Esophagus squamous epithelium (tissue), 5 donors: ENCODE measurements at regions not wholly inside any gene's neighbourhood (a gene's known extent, or its start where the extent isn't known, plus 50 kb on each side); places are given as distances from the start of the nearest gene placed in this dataset.

Experiments
- DNase-seq: peaks from one replicate; lab custom pipeline; 2025; lab: John Stamatoyannopoulos, UW
- H3K27ac ChIP-seq, 4 donors: fragments of 200-600 bp; sonication (generic); one replicate each; pipeline ENCODE4 v1.5.1; 2016 to 2019; ENCODE audit warnings: mild to moderate bottlenecking in 1 of 4
- H3K27me3 ChIP-seq, 4 donors: fragments of 200-600 bp; sonication (generic); 1 replicate in 3 of 4; 2 replicates in 1 of 4; pipeline versions ENCODE4 v1.5.1 to v1.6.0; 2017 to 2021; ENCODE audit warnings: antibody characterized with exemption in 1 of 4
- H3K36me3 ChIP-seq, 3 donors: fragments of 200-600 bp; sonication (generic); one replicate each; pipeline ENCODE4 v1.5.1; 2016 to 2019
- H3K4me1 ChIP-seq, 3 donors: fragments of 200-600 bp; sonication (generic); one replicate each; pipeline ENCODE4 v1.5.1; 2017 to 2019
- H3K4me3 ChIP-seq, 4 donors: fragments of 200-600 bp; sonication (generic); 1 replicate in 3 of 4; 2 replicates in 1 of 4; pipeline ENCODE4 v1.5.1; 2016 to 2019; ENCODE audit warnings: mild to moderate bottlenecking in 2 of 4, moderate library complexity in 1 of 4
- H3K9me3 ChIP-seq, 3 donors: fragments of 200-600 bp; sonication (generic); one replicate each; pipeline ENCODE4 v1.5.1; 2016 to 2019
- CTCF ChIP-seq, 6 experiments: fragments of 450-650 bp in 4 of 6; fragments of 200-600 bp in 2 of 6; sonication (generic) in 2 of 6; IDR thresholded peaks; one replicate each; pipeline ENCODE4 v1.5.1; 2016 to 2019; ENCODE audit warnings: antibody characterized with exemption in 6 of 6, mild to moderate bottlenecking in 4 of 6, moderate library complexity in 4 of 6
- POLR2A ChIP-seq, 4 donors: fragments of 450-650 bp; IDR thresholded peaks; one replicate each; pipeline ENCODE4 v1.6.1; 2017; ENCODE audit warnings: antibody characterized with exemption in 4 of 4, mild to moderate bottlenecking in 4 of 4, moderate library complexity in 3 of 4
- WGBS, 2 donors: methylation state at CpG; one replicate each; pipeline ENCODE4 v1.1.5; 2018; 5-methylcytosine and 5-hydroxymethylcytosine counted together
- intact Hi-C: fragments of 100-400 bp; cut with DNase I; formaldehyde crosslinking; loops from one replicate; pipeline ENCODE4 v1.15.0; 2022
- donor health status: DM: yes; HTN: yes; CAD: no.

GRCh38 chr2:48110492-48110891 is 204.0 kb upstream of the FOXN2 start:
- no peaks in the 10 kb centered on the region for H3K36me3 ChIP-seq
- intact Hi-C loops, result no loop called here
- H3K9me3 ChIP-seq, result no peaks in the 10 kb centered on the region
- no peaks in the 10 kb centered on the region for H3K27me3 ChIP-seq
- peaks cover 0 to 42% (median 22%) of the 10 kb centered on the region in 3 donors for H3K4me1 ChIP-seq
- WGBS, 2 donors, result 51 to 64% methylated on average over 4 of the region's 4 CpGs
- TF ChIP-seq POLR2A (IDR thresholded peaks at IDR 0.05) (no peak), CTCF (IDR thresholded peaks at IDR 0.05) (no peak)
- peak overlapping the region in 3 of 4 donors; percentile 78 to 91 (median 88) for H3K27ac ChIP-seq
- no peak overlapping the region for H3K4me3 ChIP-seq
- no peak for DNase-seq

DNA sequence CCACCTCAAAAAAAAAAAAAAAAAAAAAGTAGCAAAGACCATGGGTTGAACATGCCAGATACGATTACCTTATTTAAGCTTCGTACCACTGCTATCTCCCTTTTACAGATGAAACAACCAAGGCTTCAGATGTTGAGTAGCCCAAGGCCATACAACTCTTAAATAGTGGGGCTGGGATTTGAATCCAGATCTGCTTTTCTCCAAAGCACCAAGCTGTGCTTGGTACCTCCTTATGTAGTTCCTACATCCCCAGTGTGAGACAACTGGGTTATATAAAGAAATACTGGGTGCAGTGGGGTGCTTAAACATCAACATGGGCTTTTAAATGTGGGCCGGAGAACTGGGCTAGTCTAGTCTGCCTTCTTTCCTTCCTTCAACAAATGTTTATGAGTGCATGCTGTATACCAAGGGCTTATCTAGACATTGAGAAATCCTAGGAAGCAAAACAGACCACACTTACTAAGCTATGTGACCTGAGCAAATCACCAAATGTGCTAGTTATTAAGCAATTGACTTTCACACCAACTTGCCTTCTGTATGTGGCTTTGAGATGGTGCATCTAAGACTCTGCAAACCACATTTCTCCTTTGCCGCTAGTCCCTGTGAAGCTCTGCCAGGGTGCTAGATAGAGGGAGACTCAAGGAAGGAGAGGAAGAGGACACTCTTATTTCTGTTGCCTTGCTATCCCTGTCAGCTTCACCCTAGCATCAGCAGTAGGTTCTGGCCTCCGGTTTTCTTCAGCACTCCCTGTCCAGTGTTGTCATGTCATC is 201.4 kb upstream of the FOXN2 start:
- H3K4me3 ChIP-seq, result no peak overlapping the region
- DNase-seq, result no peak
- H3K9me3 ChIP-seq, result no peaks in the 10 kb centered on the region
- H3K27ac ChIP-seq, result peak overlapping the region in 3 of 4 donors; percentile 38 to 88 (median 45)
- intact Hi-C loops, result no loop called here
- TF ChIP-seq POLR2A (IDR thresholded peaks at IDR 0.05) (no peak), CTCF (IDR thresholded peaks at IDR 0.05) (no peak)
- 80 to 84% methylated on average over 5 of the region's 5 CpGs for WGBS, 2 donors
- peaks cover 0 to 20% (median 9%) of the 10 kb centered on the region in 3 donors for H3K4me1 ChIP-seq
- no peaks in the 10 kb centered on the region for H3K27me3 ChIP-seq
- H3K36me3 ChIP-seq, result no peaks in the 10 kb centered on the region

- 67 to 72% methylated on average over 1 of the region's 1 CpG for WGBS, 2 donors
Observed at GRCh38 chr2:48113767-48114166, 200.7 kb upstream of the FOXN2 start.

DNA sequence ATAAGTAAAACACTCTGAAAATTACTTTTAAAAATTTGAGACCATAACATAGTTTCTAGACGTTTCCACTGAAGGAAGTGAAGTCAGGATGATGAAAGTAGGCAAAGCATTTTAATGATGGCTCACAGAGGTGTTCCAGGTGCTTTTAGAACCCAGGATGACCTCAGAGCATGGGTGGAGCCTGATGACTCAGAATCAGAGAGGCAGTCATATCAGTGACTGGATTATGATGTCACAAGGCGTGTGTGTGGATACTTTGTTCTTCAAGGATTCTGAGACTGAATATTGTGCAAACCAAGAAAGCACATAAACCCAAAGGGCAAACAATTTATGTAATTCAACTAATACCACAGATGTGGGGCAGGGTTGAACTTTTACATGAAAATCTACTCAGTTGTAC is 200.2 kb upstream of the FOXN2 start:
- intact Hi-C loops, result no loop called here
- WGBS, 2 donors, result 16 to 39% methylated on average over 2 of the region's 2 CpGs

More at GRCh38 chr2:48113767-48114166, 200.7 kb upstream of the FOXN2 start:
- Histone ChIP-seq H3K27me3 (no peaks in the 10 kb centered on the region), H3K9me3 (no peaks in the 10 kb centered on the region), H3K4me1 (peaks cover 0 to 20% (median 9%) of the 10 kb centered on the region in 3 donors), H3K4me3 (no peak overlapping the region), H3K27ac (peak overlapping the region in 2 of 4 donors; percentile 38 to 54), H3K36me3 (no peaks in the 10 kb centered on the region)
- intact Hi-C loops, result no loop called here
- TF ChIP-seq POLR2A (IDR thresholded peaks at IDR 0.05) (no peak), CTCF (IDR thresholded peaks at IDR 0.05) (no peak)
- no peak for DNase-seq

More for the DNA sequence above, 200.2 kb upstream of the FOXN2 start:
- no peak for DNase-seq
- peak overlapping the region in 2 of 4 donors; percentile 22 to 54 for H3K27ac ChIP-seq
- H3K36me3 ChIP-seq, result no peaks in the 10 kb centered on the region
- peaks cover 0 to 20% (median 9%) of the 10 kb centered on the region in 3 donors for H3K4me1 ChIP-seq
- TF ChIP-seq CTCF (IDR thresholded peaks at IDR 0.05) (no peak), POLR2A (IDR thresholded peaks at IDR 0.05) (no peak)
- H3K9me3 ChIP-seq, result no peaks in the 10 kb centered on the region
- H3K27me3 ChIP-seq, result no peaks in the 10 kb centered on the region
- H3K4me3 ChIP-seq, result no peak overlapping the region
